H1 (cell line): ENCODE measurements at regions not wholly inside any gene's neighbourhood (a gene's known extent, or its start where the extent isn't known, plus 50 kb on each side); places are given as distances from the start of the nearest gene placed in this dataset.

Experiments used
- CTCF ChIA-PET: fragments of 300-600 bp; sonication (Branson Sonifier 250); formaldehyde crosslinking; loops from one replicate; lab custom pipeline; 2021; ENCODE audit not compliant: partially characterized antibody; lab: Charles Lee
- POLR2A ChIA-PET: fragments of 300-600 bp; sonication (Branson Sonifier 250); formaldehyde crosslinking; loops from one replicate; lab custom pipeline; 2021; ENCODE audit warnings: inconsistent platforms; ENCODE audit not compliant: partially characterized antibody; lab: Charles Lee
- DNase-seq, 2 experiments: peaks; one replicate each; pipeline versions ENCODE4 v3.0.0 to v3.0.0-alpha.2; 2010 to 2022; ENCODE audit warnings: low spot score in 2 of 2, low read depth in 1 of 2, mixed read lengths in 1 of 2
- FAIRE-seq: peaks from 2 replicates; lab custom pipeline; 2011; peaks lifted over from hg19 to GRCh38; lab: Jason Lieb, UNC
- H2AFZ ChIP-seq: 2 replicates; pipeline ENCODE4 v1.8.1; 2012; ENCODE audit warnings: low read length, inconsistent platforms
- H2AK5ac ChIP-seq: 2 replicates; pipeline ENCODE4 v1.6.1; 2013; ENCODE audit warnings: low read depth, low read length
- H2BK120ac ChIP-seq: replicated peaks from 2 replicates; pipeline ENCODE3; 2013; ENCODE audit warnings: low read depth, low read length, inconsistent platforms
- H2BK12ac ChIP-seq: 2 replicates; pipeline ENCODE4 v1.6.1; 2013; ENCODE audit warnings: low read depth, low read length
- H2BK15ac ChIP-seq: 2 replicates; pipeline ENCODE4 v1.6.1; 2013; ENCODE audit warnings: low read length
- H2BK20ac ChIP-seq: 2 replicates; pipeline ENCODE4 v1.6.1; 2013; ENCODE audit warnings: low read length
- H2BK5ac ChIP-seq: 2 replicates; pipeline ENCODE4 v1.6.1; 2013; ENCODE audit warnings: low read depth, low read length
- H3K14ac ChIP-seq: 2 replicates; pipeline ENCODE4 v1.6.1; 2013; ENCODE audit warnings: inconsistent platforms; ENCODE audit not compliant: insufficient read length
- H3K18ac ChIP-seq: 2 replicates; pipeline ENCODE4 v1.6.1; 2013; ENCODE audit warnings: low read length; ENCODE audit errors: extremely low read depth
- H3K23ac ChIP-seq: 2 replicates; pipeline ENCODE4 v1.6.1; 2013; ENCODE audit warnings: inconsistent platforms; ENCODE audit not compliant: insufficient read length
- H3K23me2 ChIP-seq: 2 replicates; pipeline ENCODE4 v1.6.1; 2013; ENCODE audit warnings: low read depth, low read length
- H3K27ac ChIP-seq: 2 replicates; pipeline ENCODE4 v1.6.1; 2011; ENCODE audit warnings: low read depth, low read length, inconsistent platforms
- H3K27me3 ChIP-seq, 4 experiments: replicated peaks in 1 of 4; 1 replicate in 1 of 4; 2 replicates in 3 of 4; pipeline versions ENCODE4 v1.6.1 to v1.8.1; 2011 to 2013; ENCODE audit warnings: low read length in 3 of 4, mild to moderate bottlenecking in 3 of 4, inconsistent platforms in 2 of 4, mixed read lengths in 2 of 4, moderate library complexity in 1 of 4; ENCODE audit not compliant: control insufficient read depth in 3 of 4, insufficient read depth in 3 of 4; ENCODE audit errors: extremely low read depth in 1 of 4
- H3K36me3 ChIP-seq, 4 experiments: 2 replicates each; pipeline versions ENCODE4 v1.6.1 to v1.8.1; 2011 to 2013; ENCODE audit warnings: mild to moderate bottlenecking in 4 of 4, low read length in 3 of 4, moderate library complexity in 2 of 4, control low read depth in 1 of 4, inconsistent platforms in 1 of 4; ENCODE audit not compliant: insufficient read depth in 4 of 4, control insufficient read depth in 2 of 4
- H3K4ac ChIP-seq: replicated peaks from 2 replicates; pipeline ENCODE3; 2013; ENCODE audit warnings: low read length, low read depth, mixed read lengths, inconsistent platforms; ENCODE audit not compliant: insufficient read length
- H3K4me1 ChIP-seq, 4 experiments: replicated peaks in 1 of 4; 1 replicate in 1 of 4; 2 replicates in 3 of 4; pipeline versions ENCODE4 v1.6.1 to v1.8.1; 2011 to 2013; ENCODE audit warnings: low read length in 3 of 4, inconsistent platforms in 2 of 4, mixed read lengths in 1 of 4; ENCODE audit not compliant: insufficient read depth in 4 of 4, control insufficient read depth in 3 of 4
- H3K4me2 ChIP-seq, 2 experiments: 2 replicates each; pipeline versions ENCODE4 v1.6.1 to v1.8.1; 2011 to 2013; ENCODE audit warnings: low read depth in 2 of 2, low read length in 2 of 2, control low read depth in 1 of 2, inconsistent platforms in 1 of 2, mild to moderate bottlenecking in 1 of 2; ENCODE audit not compliant: insufficient read depth in 1 of 2
- H3K4me3 ChIP-seq, 4 experiments: fragments of 200-600, 300-600 bp in 1 of 4; sonication (generic), shearing (Covaris generic), sonication (Bioruptor Twin) in 1 of 4; 2 replicates each; pipeline versions ENCODE4 v1.5.1 to v1.8.1; 2011 to 2016; ENCODE audit warnings: low read length in 4 of 4, low read depth in 3 of 4, control low read depth in 2 of 4, inconsistent platforms in 2 of 4, mild to moderate bottlenecking in 2 of 4, mixed read lengths in 1 of 4, moderate library complexity in 1 of 4; ENCODE audit not compliant: insufficient read depth in 2 of 4; ENCODE audit errors: extremely low read depth in 1 of 4
- H3K56ac ChIP-seq: replicated peaks from 2 replicates; pipeline ENCODE3; 2013; ENCODE audit warnings: low read depth, mild to moderate bottlenecking, mixed read lengths, low read length, inconsistent platforms; ENCODE audit not compliant: insufficient read length
- H3K79me1 ChIP-seq: 2 replicates; pipeline ENCODE4 v1.6.1; 2013; ENCODE audit warnings: low read depth, low read length, control low read depth
- H3K79me2 ChIP-seq, 2 experiments: 2 replicates each; pipeline versions ENCODE4 v1.6.1 to v1.8.1; 2012 to 2013; ENCODE audit warnings: low read length in 2 of 2, mild to moderate bottlenecking in 2 of 2, inconsistent platforms in 1 of 2; ENCODE audit not compliant: insufficient read depth in 2 of 2, control insufficient read depth in 1 of 2
- H3K9ac ChIP-seq, 4 experiments: replicated peaks in 1 of 4; 1 replicate in 1 of 4; 2 replicates in 3 of 4; pipeline versions ENCODE4 v1.6.1 to v1.8.1; 2011 to 2013; ENCODE audit warnings: low read depth in 3 of 4, low read length in 3 of 4, control low read depth in 2 of 4, mild to moderate bottlenecking in 2 of 4, moderate library complexity in 2 of 4, inconsistent platforms in 1 of 4; ENCODE audit errors: extremely low read depth in 1 of 4
- H3K9me3 ChIP-seq, 2 experiments: 2 replicates each; pipeline versions ENCODE4 v1.6.1 to v1.8.1; 2012 to 2013; ENCODE audit warnings: mild to moderate bottlenecking in 2 of 2, moderate library complexity in 2 of 2, control low read depth in 1 of 2, inconsistent platforms in 1 of 2, low read depth in 1 of 2, low read length in 1 of 2, mixed read lengths in 1 of 2; ENCODE audit not compliant: insufficient read depth in 2 of 2
- H4K20me1 ChIP-seq, 2 experiments: replicated peaks in 1 of 2; 2 replicates each; pipeline versions ENCODE3 to v1.8.1; 2011 to 2013; ENCODE audit warnings: inconsistent platforms in 2 of 2, low read length in 2 of 2, mild to moderate bottlenecking in 1 of 2; ENCODE audit not compliant: insufficient read depth in 2 of 2, control insufficient read depth in 1 of 2
- H4K5ac ChIP-seq: 2 replicates; pipeline ENCODE4 v1.6.1; 2013; ENCODE audit warnings: low read length, low read depth, mixed read lengths, inconsistent platforms; ENCODE audit not compliant: insufficient read length
- H4K8ac ChIP-seq: 2 replicates; pipeline ENCODE4 v1.8.0; 2013; ENCODE audit warnings: mild to moderate bottlenecking, moderate library complexity, low read length, inconsistent platforms; ENCODE audit not compliant: insufficient read depth; ENCODE audit errors: extremely low read depth
- H4K91ac ChIP-seq: replicated peaks from 2 replicates; pipeline ENCODE3; 2013; ENCODE audit warnings: low read length, mixed read lengths, inconsistent platforms; ENCODE audit not compliant: insufficient read length
- ATF2 ChIP-seq: IDR thresholded peaks from 2 replicates; pipeline ENCODE4 v1.6.1; 2012; ENCODE audit warnings: low read length, inconsistent platforms
- CBX5 ChIP-seq: fragments of 300-800, 300-1000 bp; sonication (generic); IDR thresholded peaks from 2 replicates; pipeline ENCODE4 v1.7.1; 2016; ENCODE audit warnings: antibody characterized with exemption, low read length, low read depth
- JUN ChIP-seq: IDR thresholded peaks from 2 replicates; pipeline ENCODE4 v1.6.1; 2011; ENCODE audit warnings: low read depth, mild to moderate bottlenecking, improper control_type of control experiment, low read length
- KDM1A ChIP-seq: fragments of 200-600, 300-600 bp; sonication (generic); IDR thresholded peaks from 2 replicates; pipeline ENCODE4 v1.7.1; 2016; ENCODE audit warnings: mild to moderate bottlenecking, low read length, borderline replicate concordance
- RFX5 ChIP-seq: IDR thresholded peaks from 2 replicates; pipeline ENCODE4 v1.6.1; 2011; ENCODE audit warnings: low read depth, low read length, improper control_type of control experiment, borderline replicate concordance
- RNF2 ChIP-seq: fragments of 200-900, 300-1000 bp; sonication (generic); IDR thresholded peaks from 2 replicates; pipeline ENCODE4 v1.7.1; 2016; ENCODE audit warnings: borderline replicate concordance, low read depth, mild to moderate bottlenecking, antibody characterized with exemption, low read length; ENCODE audit not compliant: poor library complexity, severe bottlenecking; ENCODE audit errors: missing control alignments
- RXRA ChIP-seq: IDR thresholded peaks from 2 replicates; pipeline ENCODE4 v1.6.1; 2011; ENCODE audit warnings: low read depth, mild to moderate bottlenecking, low read length, moderate library complexity; ENCODE audit not compliant: insufficient read depth
- SP2 ChIP-seq: IDR thresholded peaks from 2 replicates; pipeline ENCODE4 v1.6.1; 2012; ENCODE audit warnings: mild to moderate bottlenecking, low read length, inconsistent platforms
- SP4 ChIP-seq: IDR thresholded peaks from 2 replicates; pipeline ENCODE4 v1.6.1; 2012; ENCODE audit warnings: low read length, inconsistent platforms
- USF2 ChIP-seq: IDR thresholded peaks from 2 replicates; pipeline ENCODE4 v1.6.1; 2011; ENCODE audit warnings: low read length, improper control_type of control experiment
- WGBS, 2 experiments: shearing (Covaris generic) in 1 of 2; methylation state at CpG; one replicate each; pipeline versions ENCODE4 v1.1.6 to v1.1.7; 2013 to 2015; ENCODE audit warnings: low lambda C conversion rate in 2 of 2, mixed read lengths in 2 of 2, inconsistent platforms in 1 of 2, low coverage in 1 of 2, missing lambda C conversion rate in 1 of 2; ENCODE audit not compliant: insufficient replicate concordance in 2 of 2, insufficient coverage in 1 of 2, insufficient read length in 1 of 2; ENCODE audit errors: extremely low coverage in 1 of 2, missing lambda C conversion rate in 1 of 2; 5-methylcytosine and 5-hydroxymethylcytosine counted together
- TF ChIP-seq, protein P1 (sequence below): IDR thresholded peaks from 2 replicates; pipeline ENCODE4 v1.6.1; 2011; ENCODE audit warnings: low read depth, mild to moderate bottlenecking, low read length; ENCODE audit not compliant: insufficient read depth

DNA sequence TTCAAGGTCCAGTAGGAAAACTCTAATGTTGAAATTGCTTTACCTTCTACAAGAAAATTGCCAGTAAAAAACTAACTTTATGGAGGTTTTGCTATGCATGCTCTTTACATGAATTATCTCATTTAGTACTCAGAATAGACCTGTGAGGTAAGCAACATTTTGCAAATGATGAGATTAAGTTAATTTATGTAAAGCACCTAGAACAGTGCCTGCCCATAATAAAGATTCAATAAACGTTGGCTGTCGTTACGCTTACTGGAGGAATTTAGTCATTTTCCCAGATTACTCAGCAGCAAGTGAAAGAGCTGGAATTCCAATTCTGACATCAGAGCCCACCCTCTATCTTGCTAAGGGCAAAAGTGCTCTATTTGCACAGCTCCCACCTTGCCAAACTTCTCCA is 69.4 kb upstream of the ARID1B start:
- H3K79me2 ChIP-seq = no peaks in the 10 kb centered on the region
- 100% methylated on average over 3 of the region's 3 CpGs; no CpG with 5 or more reads in 1 of the 2 experiments for WGBS, 2 experiments
- CTCF ChIA-PET = interaction anchor here (2.4 kb wide), 1 partner anchor 13 kb away, joined by 7 read pairs; no protein-coding TSS in a partner anchor
- no peak overlapping the region for H2BK12ac ChIP-seq
- no peak overlapping the region for H2AFZ ChIP-seq
- FAIRE-seq (no peak), DNase-seq (no peak)
- no peak overlapping the region for H4K91ac ChIP-seq
- H2AK5ac ChIP-seq = no peak overlapping the region
- no peak overlapping the region for H2BK120ac ChIP-seq
- no peak overlapping the region for H3K4me2 ChIP-seq
- H3K23ac ChIP-seq = no peak overlapping the region
- no peaks in the 10 kb centered on the region for H3K27me3 ChIP-seq
- H2BK15ac ChIP-seq = no peak overlapping the region; the same call in 1 of the 2 replicates
- no peaks in the 10 kb centered on the region for H3K36me3 ChIP-seq
- no peak overlapping the region for H4K5ac ChIP-seq
- H3K79me1 ChIP-seq = no peaks in the 10 kb centered on the region
- H3K4me1 ChIP-seq = no peaks in the 10 kb centered on the region
- H3K4me3 ChIP-seq = no peak overlapping the region
- H3K23me2 ChIP-seq = no peaks in the 10 kb centered on the region
- no peak overlapping the region for H3K9ac ChIP-seq
- no peak overlapping the region for H2BK20ac ChIP-seq
- H3K14ac ChIP-seq = no peak overlapping the region
- H3K18ac ChIP-seq = no peak overlapping the region
- no peak overlapping the region for H4K8ac ChIP-seq
- no peak overlapping the region for H3K27ac ChIP-seq
- no peak overlapping the region; the same call in 1 of the 2 replicates for H2BK5ac ChIP-seq
- POLR2A ChIA-PET = no interaction called here
- no peaks in the 10 kb centered on the region for H4K20me1 ChIP-seq
- H3K4ac ChIP-seq = no peak overlapping the region
- H3K56ac ChIP-seq = no peak overlapping the region
- no peaks in the 10 kb centered on the region for H3K9me3 ChIP-seq
- TF ChIP-seq RXRA (no peak), USF2 (no peak), RNF2 (no peak), SP2 (no peak), CBX5 (no peak), KDM1A (no peak), JUN (no peak), SP4 (no peak), ATF2 (no peak), RFX5 (no peak)
- TF ChIP-seq, protein P1, sequence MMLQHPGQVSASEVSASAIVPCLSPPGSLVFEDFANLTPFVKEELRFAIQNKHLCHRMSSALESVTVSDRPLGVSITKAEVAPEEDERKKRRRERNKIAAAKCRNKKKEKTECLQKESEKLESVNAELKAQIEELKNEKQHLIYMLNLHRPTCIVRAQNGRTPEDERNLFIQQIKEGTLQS = no peak
